H1 (cell line): ENCODE measurements at regions not wholly inside any gene's neighbourhood (a gene's known extent, or its start where the extent isn't known, plus 50 kb on each side); places are given as distances from the start of the nearest gene placed in this dataset.

Experiments
- JUN ChIP-seq: IDR thresholded peaks from 2 replicates; pipeline ENCODE4 v1.6.1; 2011; ENCODE audit warnings: low read depth, mild to moderate bottlenecking, improper control_type of control experiment, low read length
- SAP30 ChIP-seq: fragments of 300-600 bp; sonication (generic); IDR thresholded peaks from 2 replicates; pipeline ENCODE4 v1.7.1; 2012; ENCODE audit warnings: low read length, moderate library complexity, mild to moderate bottlenecking, inconsistent platforms; ENCODE audit not compliant: insufficient read depth, insufficient replicate concordance
- TF ChIP-seq, protein P1 (sequence below): IDR thresholded peaks from 2 replicates; pipeline ENCODE4 v1.6.1; 2012; ENCODE audit warnings: inconsistent platforms
- TF ChIP-seq, protein P2 (sequence below): IDR thresholded peaks from 2 replicates; pipeline ENCODE4 v1.6.1; 2012; ENCODE audit warnings: low read length, inconsistent platforms

DNA sequence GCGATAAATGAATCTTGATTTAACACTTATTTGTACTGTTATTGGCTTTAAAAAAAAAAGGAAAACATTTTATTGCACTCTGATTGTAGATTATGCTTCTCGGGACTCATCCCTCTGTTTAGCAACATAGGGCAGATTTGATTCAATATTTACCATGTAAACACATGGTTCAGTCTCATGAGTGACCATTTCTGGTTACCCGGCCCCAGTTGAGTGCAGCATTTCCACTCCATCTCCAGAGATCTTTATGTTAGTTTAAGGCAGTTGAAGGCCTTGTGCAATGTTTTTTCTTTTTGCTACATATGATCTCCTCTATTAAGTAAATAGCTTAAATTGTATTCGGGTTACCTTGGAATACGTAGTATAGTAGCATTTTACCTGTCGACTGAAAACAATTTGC lies 143.3 kb upstream of the RPS6KA3 start (continued):
- TF ChIP-seq, protein P1, sequence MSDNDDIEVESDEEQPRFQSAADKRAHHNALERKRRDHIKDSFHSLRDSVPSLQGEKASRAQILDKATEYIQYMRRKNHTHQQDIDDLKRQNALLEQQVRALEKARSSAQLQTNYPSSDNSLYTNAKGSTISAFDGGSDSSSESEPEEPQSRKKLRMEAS, result no peak
- TF ChIP-seq, protein P2, sequence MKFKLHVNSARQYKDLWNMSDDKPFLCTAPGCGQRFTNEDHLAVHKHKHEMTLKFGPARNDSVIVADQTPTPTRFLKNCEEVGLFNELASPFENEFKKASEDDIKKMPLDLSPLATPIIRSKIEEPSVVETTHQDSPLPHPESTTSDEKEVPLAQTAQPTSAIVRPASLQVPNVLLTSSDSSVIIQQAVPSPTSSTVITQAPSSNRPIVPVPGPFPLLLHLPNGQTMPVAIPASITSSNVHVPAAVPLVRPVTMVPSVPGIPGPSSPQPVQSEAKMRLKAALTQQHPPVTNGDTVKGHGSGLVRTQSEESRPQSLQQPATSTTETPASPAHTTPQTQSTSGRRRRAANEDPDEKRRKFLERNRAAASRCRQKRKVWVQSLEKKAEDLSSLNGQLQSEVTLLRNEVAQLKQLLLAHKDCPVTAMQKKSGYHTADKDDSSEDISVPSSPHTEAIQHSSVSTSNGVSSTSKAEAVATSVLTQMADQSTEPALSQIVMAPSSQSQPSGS, result no peak
- TF ChIP-seq SAP30 (no peak), JUN (no peak)
